HG02763 (cell line): ENCODE measurements at regions not wholly inside any gene's neighbourhood (a gene's known extent, or its start where the extent isn't known, plus 50 kb on each side); places are given as distances from the start of the nearest gene placed in this dataset.
"Not testable (repeated sequence)": the region's sequence is repeated elsewhere in the genome, so short reads cannot be mapped to it uniquely, and the experiment has no call there.

Source experiments
- ATAC-seq: cut with Tn5 transposase; IDR thresholded peaks from one replicate; pipeline ENCODE4 v1.9.1; 2021; ENCODE audit warnings: mild to moderate bottlenecking, moderate library complexity; ENCODE audit not compliant: unreplicated experiment

- ATAC-seq = no peak
Measured at GRCh38 chr14:30153717-30154116, 226.1 kb upstream of the PRKD1 start.

GRCh38 chr14:30156571-30156970 is 228.9 kb upstream of the PRKD1 start:
- ATAC-seq = no peak

- ATAC-seq = no peak
Measured at GRCh38 chr14:30158299-30158698, 230.7 kb upstream of the PRKD1 start.

- ATAC-seq = no peak
Measured at GRCh38 chr14:30159374-30159773, 231.7 kb upstream of the PRKD1 start.

GRCh38 chr14:30160608-30161007 is 233.0 kb upstream of the PRKD1 start:
- ATAC-seq = no peak

GRCh38 chr14:30162066-30162465 is 234.4 kb upstream of the PRKD1 start:
- ATAC-seq = no peak

- no peak for ATAC-seq
Measured at GRCh38 chr14:30165255-30165654, 237.6 kb upstream of the PRKD1 start.

GRCh38 chr14:30177781-30178180 is 250.1 kb upstream of the PRKD1 start:
- ATAC-seq = no peak

- ATAC-seq = no peak
Measured at GRCh38 chr14:30179381-30180130, 251.9 kb upstream of the PRKD1 start.

GRCh38 chr14:30180219-30180618 is 252.6 kb upstream of the PRKD1 start:
- ATAC-seq = no peak

GRCh38 chr14:30185832-30186231 is 258.2 kb upstream of the PRKD1 start:
- ATAC-seq = no peak

- ATAC-seq = no peak
Measured at GRCh38 chr14:30191639-30192279, 264.1 kb upstream of the PRKD1 start.

- ATAC-seq = no peak
Measured at GRCh38 chr14:30193101-30193500, 265.5 kb upstream of the PRKD1 start.

- no peak for ATAC-seq
Measured at GRCh38 chr14:30193845-30194501, 266.3 kb upstream of the PRKD1 start.

GRCh38 chr14:30194741-30195148 is 267.1 kb upstream of the PRKD1 start:
- no peak for ATAC-seq

GRCh38 chr14:30195941-30196340 is 268.3 kb upstream of the PRKD1 start:
- ATAC-seq = no peak

- ATAC-seq = no peak
Measured at GRCh38 chr14:30196861-30197260, 269.2 kb upstream of the PRKD1 start.

- ATAC-seq = not testable (repeated sequence)
Measured at GRCh38 chr14:30198720-30199119, 271.1 kb upstream of the PRKD1 start.

- no peak for ATAC-seq
Measured at GRCh38 chr14:30204431-30204980, 276.9 kb upstream of the PRKD1 start.

- ATAC-seq = no peak
Measured at GRCh38 chr14:30209136-30209535, 281.5 kb upstream of the PRKD1 start.

GRCh38 chr14:30210630-30211029 is 283.0 kb upstream of the PRKD1 start:
- no peak for ATAC-seq

- ATAC-seq = no peak
Measured at GRCh38 chr14:30211326-30211725, 283.7 kb upstream of the PRKD1 start.
